SK-N-SH (cell line): ENCODE measurements at regions not wholly inside any gene's neighbourhood (a gene's known extent, or its start where the extent isn't known, plus 50 kb on each side); places are given as distances from the start of the nearest gene placed in this dataset.

Source experiments
- CTCF ChIA-PET: fragments of 300-600, 350-600 bp; formaldehyde crosslinking; extraction: SDS; loops from one replicate; lab custom pipeline; 2021; lab: Yijun Ruan, JAX
- POLR2A ChIA-PET: fragments of 350-600 bp; sonication (Branson Sonifier 250); formaldehyde crosslinking; extraction: SDS; loops from one replicate; lab custom pipeline; 2020; ENCODE audit warnings: antibody characterized with exemption, inconsistent platforms; lab: Yijun Ruan, JAX
- DNase-seq: peaks from one replicate; pipeline ENCODE4 v3.0.0; 2012
- H2AFZ ChIP-seq: fragments of 200-600 bp; sonication (generic); 2 replicates; pipeline ENCODE4 v1.8.1; 2016; ENCODE audit warnings: antibody characterized with exemption, mild to moderate bottlenecking, low read depth
- H3F3A ChIP-seq: fragments of 200-600 bp; sonication (generic); replicated peaks from 2 replicates; pipeline ENCODE3; 2016; ENCODE audit warnings: antibody characterized with exemption, mild to moderate bottlenecking; ENCODE audit not compliant: insufficient read depth
- H3K27ac ChIP-seq, 2 experiments: fragments of 200-500 bp in 1 of 2; fragments of 200-600 bp in 1 of 2; sonication (Bioruptor generic) in 1 of 2; sonication (generic), shearing (Covaris generic) in 1 of 2; 2 replicates each; pipeline versions ENCODE4 v1.5.1 to v1.6.1; 2014 to 2016; ENCODE audit warnings: low read depth in 2 of 2, inconsistent platforms in 1 of 2, low read length in 1 of 2, mild to moderate bottlenecking in 1 of 2, mixed read lengths in 1 of 2
- H3K27me3 ChIP-seq: fragments of 200-600 bp; sonication (generic), shearing (Covaris generic); 2 replicates; pipeline ENCODE4 v1.6.1; 2016; ENCODE audit warnings: mixed run types; ENCODE audit not compliant: insufficient read depth
- H3K36me3 ChIP-seq, 2 experiments: fragments of 200-500 bp in 1 of 2; fragments of 200-600 bp in 1 of 2; sonication (Bioruptor generic) in 1 of 2; sonication (generic) in 1 of 2; replicated peaks in 1 of 2; 2 replicates each; pipeline versions ENCODE3 to v1.5.1; 2014 to 2016; ENCODE audit warnings: low read length in 1 of 2, mild to moderate bottlenecking in 1 of 2; ENCODE audit not compliant: insufficient read depth in 2 of 2, control insufficient read depth in 1 of 2
- H3K4me1 ChIP-seq, 2 experiments: fragments of 200-500 bp in 1 of 2; fragments of 200-600 bp in 1 of 2; sonication (Bioruptor generic) in 1 of 2; sonication (generic), shearing (Covaris generic) in 1 of 2; 2 replicates each; pipeline versions ENCODE4 v1.5.1 to v1.6.1; 2014 to 2016; ENCODE audit warnings: low read depth in 1 of 2, low read length in 1 of 2, mixed run types in 1 of 2; ENCODE audit not compliant: insufficient read depth in 2 of 2, control insufficient read depth in 1 of 2
- H3K4me2 ChIP-seq: fragments of 200-600 bp; sonication (generic), shearing (Covaris generic); 2 replicates; pipeline ENCODE4 v1.6.1; 2017; ENCODE audit warnings: mixed run types
- H3K4me3 ChIP-seq, 2 experiments: fragments of 200-500 bp in 1 of 2; fragments of 200-600 bp in 1 of 2; sonication (Bioruptor generic) in 1 of 2; sonication (generic), shearing (Covaris generic) in 1 of 2; 2 replicates each; pipeline versions ENCODE4 v1.5.1 to v1.8.1; 2014 to 2016; ENCODE audit warnings: low read depth in 2 of 2, inconsistent platforms in 1 of 2, low read length in 1 of 2, mild to moderate bottlenecking in 1 of 2, mixed read lengths in 1 of 2, moderate library complexity in 1 of 2
- H3K79me2 ChIP-seq: fragments of 200-600 bp; sonication (generic); 2 replicates; pipeline ENCODE4 v1.8.1; 2017; ENCODE audit warnings: mild to moderate bottlenecking; ENCODE audit not compliant: insufficient read depth
- H3K9ac ChIP-seq: fragments of 200-600 bp; sonication (generic); 2 replicates; pipeline ENCODE4 v1.6.1; 2017; ENCODE audit warnings: mixed run types
- H3K9me2 ChIP-seq: fragments of 200-600 bp; sonication (generic); 2 replicates; pipeline ENCODE4 v1.6.1; 2017; ENCODE audit warnings: mixed run types
- H3K9me3 ChIP-seq: fragments of 200-600 bp; sonication (generic); 2 replicates; pipeline ENCODE4 v1.6.1; 2017; ENCODE audit warnings: mixed run types, mild to moderate bottlenecking, moderate library complexity
- H4K20me1 ChIP-seq: fragments of 200-600 bp; sonication (generic); 2 replicates; pipeline ENCODE4 v1.6.1; 2017; ENCODE audit warnings: mild to moderate bottlenecking, mixed run types; ENCODE audit not compliant: insufficient read depth
- EP300 ChIP-seq, 2 experiments: IDR thresholded peaks; 2 replicates each; pipeline versions ENCODE4 v1.4.0 to v1.6.1; 2012; ENCODE audit warnings: borderline replicate concordance in 1 of 2, low read depth in 1 of 2, low read length in 1 of 2
- EZH2phosphoT487 ChIP-seq: fragments of 200-600 bp; sonication (generic); IDR thresholded peaks from 2 replicates; pipeline ENCODE4 v1.6.1; 2017; ENCODE audit warnings: low read depth, mixed run types, mild to moderate bottlenecking, antibody characterized with exemption, moderate library complexity, borderline replicate concordance
- FOXM1 ChIP-seq: IDR thresholded peaks from 2 replicates; pipeline ENCODE4 v1.4.0; 2012; ENCODE audit warnings: low read depth, mild to moderate bottlenecking
- GABPA ChIP-seq: IDR thresholded peaks from 2 replicates; pipeline ENCODE4 v1.4.0; 2012; ENCODE audit warnings: low read depth, mild to moderate bottlenecking
- JUND ChIP-seq: IDR thresholded peaks from 2 replicates; pipeline ENCODE4 v1.4.0; 2012
- NFIC ChIP-seq: IDR thresholded peaks from 2 replicates; pipeline ENCODE4 v1.4.0; 2012; ENCODE audit warnings: borderline replicate concordance
- NRF1 ChIP-seq: IDR thresholded peaks from 2 replicates; pipeline ENCODE4 v1.6.1; 2012; ENCODE audit warnings: low read depth, mild to moderate bottlenecking, low read length
- RAD21 ChIP-seq: IDR thresholded peaks from 2 replicates; pipeline ENCODE4 v1.6.1; 2012; ENCODE audit warnings: mild to moderate bottlenecking, low read length
- RCOR1 ChIP-seq: fragments of 150-350 bp; IDR thresholded peaks from 2 replicates; pipeline ENCODE4 v1.6.1; 2017; ENCODE audit warnings: antibody characterized with exemption, low read length
- RXRA ChIP-seq: IDR thresholded peaks from 2 replicates; pipeline ENCODE4 v1.4.0; 2012; ENCODE audit warnings: low read depth, mild to moderate bottlenecking, borderline replicate concordance
- SMC3 ChIP-seq: IDR thresholded peaks from 2 replicates; pipeline ENCODE4 v1.6.1; 2012; ENCODE audit warnings: low read depth, low read length, improper control_type of control experiment
- TEAD4 ChIP-seq: IDR thresholded peaks from 2 replicates; pipeline ENCODE4 v1.4.0; 2012; ENCODE audit warnings: mild to moderate bottlenecking, borderline replicate concordance; ENCODE audit not compliant: insufficient read depth
- WGBS: methylation state at CpG from one replicate; pipeline ENCODE4 v1.1.6; 2017; ENCODE audit warnings: low lambda C conversion rate; 5-methylcytosine and 5-hydroxymethylcytosine counted together
- TF ChIP-seq, protein P1 (sequence below): IDR thresholded peaks from 2 replicates; pipeline ENCODE4; 2012
- TF ChIP-seq, protein P2 (sequence below): fragments of 200-600 bp; sonication (generic); IDR thresholded peaks from 2 replicates; pipeline ENCODE4 v1.6.1; 2017; ENCODE audit warnings: antibody characterized with exemption, mild to moderate bottlenecking, moderate library complexity
- TF ChIP-seq, protein P3 (sequence below): IDR thresholded peaks from 2 replicates; pipeline ENCODE4 v1.6.1; 2012; ENCODE audit warnings: mild to moderate bottlenecking, low read depth, low read length, moderate library complexity
- TF ChIP-seq, protein P4 (sequence below): IDR thresholded peaks from 2 replicates; pipeline ENCODE4 v1.4.0; 2012; ENCODE audit warnings: low read depth, borderline replicate concordance

DNA sequence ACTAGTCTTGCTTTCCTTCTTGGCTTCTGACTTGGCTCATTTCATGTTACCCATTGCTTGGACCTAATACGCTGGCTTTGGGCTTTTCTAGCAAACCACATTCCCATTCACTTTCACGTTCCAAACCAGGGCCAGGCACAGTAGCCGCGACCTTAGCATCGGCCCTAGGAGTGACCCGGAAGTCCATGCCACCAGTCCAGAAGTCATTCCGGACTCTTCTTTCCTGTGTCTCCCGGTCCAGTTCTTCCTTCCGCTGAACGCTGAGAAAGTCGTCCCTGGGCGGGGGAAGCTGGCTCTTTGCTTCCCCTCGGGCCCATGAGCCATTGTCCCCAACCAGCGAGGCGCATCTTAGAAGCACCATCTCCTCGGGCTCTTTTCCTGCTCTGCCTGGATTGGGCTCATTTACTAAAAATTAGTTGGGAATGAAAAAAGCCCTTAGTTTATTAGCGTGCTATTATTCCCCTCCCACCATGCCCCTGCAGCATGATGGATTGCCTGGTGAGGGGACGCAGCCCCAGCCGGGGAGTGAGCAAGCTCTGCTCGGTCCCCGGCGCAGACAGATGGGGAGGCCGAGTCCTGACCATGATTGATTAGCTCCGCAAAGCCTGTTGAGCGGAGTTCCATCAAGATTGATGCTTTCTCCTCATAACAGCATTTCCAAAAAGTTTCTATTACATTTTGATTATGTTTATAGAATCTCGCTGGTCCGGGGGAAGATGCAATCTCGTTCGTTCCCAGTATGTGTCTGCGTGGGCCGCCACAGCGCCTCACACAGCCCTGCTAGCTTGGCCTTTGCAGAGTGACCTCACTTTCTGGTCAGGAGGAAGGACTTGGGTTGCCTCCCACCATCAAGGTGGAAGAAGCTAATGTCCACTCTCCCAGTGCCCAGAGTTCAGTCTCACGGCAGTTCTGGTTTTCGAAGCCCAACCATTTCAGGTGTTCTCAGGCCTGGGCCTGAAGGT lies 115.1 kb upstream of the TOP1 start:
- no peaks in the 10 kb centered on the region for H3K4me1 ChIP-seq
- no peak overlapping the region for H3K9ac ChIP-seq
- TF ChIP-seq RCOR1, result no peak
- no peak for TF ChIP-seq FOXM1
- no peak for TF ChIP-seq EZH2phosphoT487
- TF ChIP-seq EP300 (IDR thresholded peaks at IDR 0.05; ENCODE audit: borderline replicate concordance in 1 of 2, low read depth in 1 of 2, low read length in 1 of 2), result no peak
- no peak for TF ChIP-seq RAD21
- no peak for TF ChIP-seq RXRA
- TF ChIP-seq, protein P1, sequence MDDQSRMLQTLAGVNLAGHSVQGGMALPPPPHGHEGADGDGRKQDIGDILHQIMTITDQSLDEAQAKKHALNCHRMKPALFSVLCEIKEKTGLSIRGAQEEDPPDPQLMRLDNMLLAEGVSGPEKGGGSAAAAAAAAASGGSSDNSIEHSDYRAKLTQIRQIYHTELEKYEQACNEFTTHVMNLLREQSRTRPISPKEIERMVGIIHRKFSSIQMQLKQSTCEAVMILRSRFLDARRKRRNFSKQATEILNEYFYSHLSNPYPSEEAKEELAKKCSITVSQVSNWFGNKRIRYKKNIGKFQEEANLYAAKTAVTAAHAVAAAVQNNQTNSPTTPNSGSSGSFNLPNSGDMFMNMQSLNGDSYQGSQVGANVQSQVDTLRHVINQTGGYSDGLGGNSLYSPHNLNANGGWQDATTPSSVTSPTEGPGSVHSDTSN, result no peak
- TF ChIP-seq, protein P2, sequence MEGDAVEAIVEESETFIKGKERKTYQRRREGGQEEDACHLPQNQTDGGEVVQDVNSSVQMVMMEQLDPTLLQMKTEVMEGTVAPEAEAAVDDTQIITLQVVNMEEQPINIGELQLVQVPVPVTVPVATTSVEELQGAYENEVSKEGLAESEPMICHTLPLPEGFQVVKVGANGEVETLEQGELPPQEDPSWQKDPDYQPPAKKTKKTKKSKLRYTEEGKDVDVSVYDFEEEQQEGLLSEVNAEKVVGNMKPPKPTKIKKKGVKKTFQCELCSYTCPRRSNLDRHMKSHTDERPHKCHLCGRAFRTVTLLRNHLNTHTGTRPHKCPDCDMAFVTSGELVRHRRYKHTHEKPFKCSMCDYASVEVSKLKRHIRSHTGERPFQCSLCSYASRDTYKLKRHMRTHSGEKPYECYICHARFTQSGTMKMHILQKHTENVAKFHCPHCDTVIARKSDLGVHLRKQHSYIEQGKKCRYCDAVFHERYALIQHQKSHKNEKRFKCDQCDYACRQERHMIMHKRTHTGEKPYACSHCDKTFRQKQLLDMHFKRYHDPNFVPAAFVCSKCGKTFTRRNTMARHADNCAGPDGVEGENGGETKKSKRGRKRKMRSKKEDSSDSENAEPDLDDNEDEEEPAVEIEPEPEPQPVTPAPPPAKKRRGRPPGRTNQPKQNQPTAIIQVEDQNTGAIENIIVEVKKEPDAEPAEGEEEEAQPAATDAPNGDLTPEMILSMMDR, result no peak
- no peak for TF ChIP-seq NRF1
- TF ChIP-seq TEAD4, result no peak
- no peak for TF ChIP-seq SMC3
- TF ChIP-seq NFIC, result no peak
- no peak for TF ChIP-seq JUND
- H3K9me3 ChIP-seq, result no peaks in the 10 kb centered on the region
- POLR2A ChIA-PET, result no interaction called here
- no peak overlapping the region for H3K4me2 ChIP-seq
- CTCF ChIA-PET, result interaction anchor here (2.3 kb wide), 1 partner anchor 32 kb away, joined by 6 read pairs; no protein-coding TSS in a partner anchor
- no peaks in the 10 kb centered on the region for H3K36me3 ChIP-seq
- 66% methylated on average over 33 of the region's 34 CpGs for WGBS
- H3K79me2 ChIP-seq, result no peaks in the 10 kb centered on the region
- DNase-seq, result no peak
- no peaks in the 10 kb centered on the region for H4K20me1 ChIP-seq
- H3K4me3 ChIP-seq, result no peak overlapping the region
- no peak overlapping the region for H2AFZ ChIP-seq
- H3K27me3 ChIP-seq, result no peaks in the 10 kb centered on the region
- H3K27ac ChIP-seq, result no peak overlapping the region
- no peaks in the 10 kb centered on the region for H3K9me2 ChIP-seq
- no peaks in the 10 kb centered on the region for H3F3A ChIP-seq

DNA sequence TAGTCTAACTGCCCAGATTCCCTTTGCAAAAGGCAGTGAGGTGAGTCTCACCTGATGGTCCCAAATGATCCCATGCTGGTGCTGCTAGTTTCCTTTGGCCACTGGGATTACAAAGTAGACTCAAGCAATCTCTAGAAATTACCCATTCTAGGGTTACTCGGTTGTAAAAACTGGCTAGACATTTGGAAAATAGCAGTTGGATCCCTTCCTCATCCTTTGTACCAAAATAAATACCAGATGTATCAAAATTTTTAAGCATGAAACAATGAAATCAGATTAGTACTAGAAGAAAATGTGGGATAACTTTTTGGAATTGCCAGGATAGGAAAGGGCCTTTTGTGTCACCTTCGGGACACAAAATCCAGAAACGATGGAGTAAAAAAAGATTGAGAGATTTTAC lies 112.9 kb upstream of the TOP1 start:
- H3K4me3 ChIP-seq, result no peak overlapping the region; a peak in 1 of 4 replicates
- H3K27me3 ChIP-seq, result no peaks in the 10 kb centered on the region
- H4K20me1 ChIP-seq, result no peaks in the 10 kb centered on the region
- DNase-seq, result no peak
- CTCF ChIA-PET, result no interaction called here
- no peaks in the 10 kb centered on the region for H3K36me3 ChIP-seq
- H3K9me2 ChIP-seq, result no peaks in the 10 kb centered on the region
- no peak overlapping the region for H3K9ac ChIP-seq
- no peaks in the 10 kb centered on the region for H3K79me2 ChIP-seq
- H3F3A ChIP-seq, result no peaks in the 10 kb centered on the region
- H3K4me2 ChIP-seq, result no peak overlapping the region
- no peak overlapping the region for H3K27ac ChIP-seq
- H3K9me3 ChIP-seq, result no peaks in the 10 kb centered on the region
- POLR2A ChIA-PET, result no interaction called here
- H3K4me1 ChIP-seq, result no peaks in the 10 kb centered on the region
- H2AFZ ChIP-seq, result no peak overlapping the region
- 28% methylated on average over 3 of the region's 3 CpGs for WGBS
- TF ChIP-seq NFIC (no peak), GABPA (no peak)
- TF ChIP-seq, protein P2, result no peak
- TF ChIP-seq, protein P3, sequence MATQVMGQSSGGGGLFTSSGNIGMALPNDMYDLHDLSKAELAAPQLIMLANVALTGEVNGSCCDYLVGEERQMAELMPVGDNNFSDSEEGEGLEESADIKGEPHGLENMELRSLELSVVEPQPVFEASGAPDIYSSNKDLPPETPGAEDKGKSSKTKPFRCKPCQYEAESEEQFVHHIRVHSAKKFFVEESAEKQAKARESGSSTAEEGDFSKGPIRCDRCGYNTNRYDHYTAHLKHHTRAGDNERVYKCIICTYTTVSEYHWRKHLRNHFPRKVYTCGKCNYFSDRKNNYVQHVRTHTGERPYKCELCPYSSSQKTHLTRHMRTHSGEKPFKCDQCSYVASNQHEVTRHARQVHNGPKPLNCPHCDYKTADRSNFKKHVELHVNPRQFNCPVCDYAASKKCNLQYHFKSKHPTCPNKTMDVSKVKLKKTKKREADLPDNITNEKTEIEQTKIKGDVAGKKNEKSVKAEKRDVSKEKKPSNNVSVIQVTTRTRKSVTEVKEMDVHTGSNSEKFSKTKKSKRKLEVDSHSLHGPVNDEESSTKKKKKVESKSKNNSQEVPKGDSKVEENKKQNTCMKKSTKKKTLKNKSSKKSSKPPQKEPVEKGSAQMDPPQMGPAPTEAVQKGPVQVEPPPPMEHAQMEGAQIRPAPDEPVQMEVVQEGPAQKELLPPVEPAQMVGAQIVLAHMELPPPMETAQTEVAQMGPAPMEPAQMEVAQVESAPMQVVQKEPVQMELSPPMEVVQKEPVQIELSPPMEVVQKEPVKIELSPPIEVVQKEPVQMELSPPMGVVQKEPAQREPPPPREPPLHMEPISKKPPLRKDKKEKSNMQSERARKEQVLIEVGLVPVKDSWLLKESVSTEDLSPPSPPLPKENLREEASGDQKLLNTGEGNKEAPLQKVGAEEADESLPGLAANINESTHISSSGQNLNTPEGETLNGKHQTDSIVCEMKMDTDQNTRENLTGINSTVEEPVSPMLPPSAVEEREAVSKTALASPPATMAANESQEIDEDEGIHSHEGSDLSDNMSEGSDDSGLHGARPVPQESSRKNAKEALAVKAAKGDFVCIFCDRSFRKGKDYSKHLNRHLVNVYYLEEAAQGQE, result no peak
- TF ChIP-seq, protein P4, sequence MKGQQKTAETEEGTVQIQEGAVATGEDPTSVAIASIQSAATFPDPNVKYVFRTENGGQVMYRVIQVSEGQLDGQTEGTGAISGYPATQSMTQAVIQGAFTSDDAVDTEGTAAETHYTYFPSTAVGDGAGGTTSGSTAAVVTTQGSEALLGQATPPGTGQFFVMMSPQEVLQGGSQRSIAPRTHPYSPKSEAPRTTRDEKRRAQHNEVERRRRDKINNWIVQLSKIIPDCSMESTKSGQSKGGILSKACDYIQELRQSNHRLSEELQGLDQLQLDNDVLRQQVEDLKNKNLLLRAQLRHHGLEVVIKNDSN, result no peak
